GM23338 (cell line): ENCODE measurements at regions not wholly inside any gene's neighbourhood (a gene's known extent, or its start where the extent isn't known, plus 50 kb on each side); places are given as distances from the start of the nearest gene placed in this dataset.

Experiments used
- ATAC-seq: fragments of 200-7000 bp; cut with Tn5 transposase; 3 replicates; pipeline ENCODE4 v1.9.1; 2020
- DNase-seq: peaks from one replicate; pipeline ENCODE4 v3.0.0-alpha.2; 2015; ENCODE audit warnings: low spot score
- H2AFZ ChIP-seq: fragments of 200-600 bp; sonication (generic); 2 replicates; pipeline ENCODE4 v1.8.0; 2016; ENCODE audit warnings: antibody characterized with exemption, mild to moderate bottlenecking, moderate library complexity
- H3F3A ChIP-seq: fragments of 200-600 bp; sonication (generic); replicated peaks from 2 replicates; pipeline ENCODE4 v1.8.0; 2017; ENCODE audit warnings: antibody characterized with exemption, mixed run types, low read depth
- H3K27ac ChIP-seq: fragments of 200-600 bp; sonication (generic); 2 replicates; pipeline ENCODE4 v1.6.1; 2016; ENCODE audit warnings: low read depth
- H3K27me3 ChIP-seq: fragments of 200-600 bp; sonication (generic); 2 replicates; pipeline ENCODE4 v1.8.0; 2016; ENCODE audit warnings: mild to moderate bottlenecking, mixed run types, moderate library complexity; ENCODE audit not compliant: insufficient read depth
- H3K36me3 ChIP-seq: fragments of 200-600 bp; sonication (generic); 2 replicates; pipeline ENCODE4 v1.8.0; 2016; ENCODE audit warnings: mild to moderate bottlenecking; ENCODE audit not compliant: insufficient read depth
- H3K4me1 ChIP-seq: fragments of 200-600 bp; sonication (generic); 2 replicates; pipeline ENCODE4 v1.8.0; 2016; ENCODE audit warnings: mild to moderate bottlenecking, moderate library complexity; ENCODE audit not compliant: insufficient read depth
- H3K4me2 ChIP-seq: fragments of 200-600 bp; sonication (generic); 2 replicates; pipeline ENCODE4 v1.7.1; 2017; ENCODE audit warnings: mixed run types
- H3K4me3 ChIP-seq: fragments of 200-600 bp; sonication (generic); 2 replicates; pipeline ENCODE4 v1.6.1; 2016; ENCODE audit warnings: mixed run types
- H3K79me2 ChIP-seq: fragments of 200-600 bp; sonication (generic); replicated peaks from 2 replicates; pipeline ENCODE4 v1.8.0; 2017; ENCODE audit warnings: mild to moderate bottlenecking; ENCODE audit not compliant: insufficient read depth
- H3K9me2 ChIP-seq: fragments of 200-600 bp; sonication (generic); 2 replicates; pipeline ENCODE4 v1.8.0; 2017; ENCODE audit not compliant: insufficient read depth
- H4K20me1 ChIP-seq: fragments of 200-600 bp; sonication (generic); replicated peaks from 2 replicates; pipeline ENCODE4 v1.8.0; 2017; ENCODE audit warnings: mild to moderate bottlenecking; ENCODE audit not compliant: insufficient read depth
- H3K27ac Mint-ChIP-seq: 2 replicates; pipeline ENCODE4 v1.8.0; 2020; ENCODE audit warnings: inconsistent platforms, mild to moderate bottlenecking, moderate library complexity, mixed read lengths
- H3K27me3 Mint-ChIP-seq: 3 replicates; pipeline ENCODE4 v1.8.0; 2022; ENCODE audit warnings: low read depth, mild to moderate bottlenecking, moderate library complexity, mixed read lengths, inconsistent platforms; ENCODE audit not compliant: insufficient read depth, poor library complexity
- H3K36me3 Mint-ChIP-seq: 3 replicates; pipeline ENCODE4 v1.8.0; 2021; ENCODE audit warnings: low read depth, mild to moderate bottlenecking, inconsistent platforms, moderate library complexity, mixed read lengths
- H3K4me1 Mint-ChIP-seq: 3 replicates; pipeline ENCODE4 v1.8.0; 2020; ENCODE audit warnings: mild to moderate bottlenecking, inconsistent platforms, mixed read lengths
- H3K4me3 Mint-ChIP-seq: 3 replicates; pipeline ENCODE4 v1.8.0; 2021; ENCODE audit warnings: moderate library complexity, mild to moderate bottlenecking, inconsistent platforms, mixed read lengths
- H3K9me3 Mint-ChIP-seq: 3 replicates; pipeline ENCODE4 v1.8.0; 2020; ENCODE audit warnings: moderate library complexity, mild to moderate bottlenecking, inconsistent platforms, mixed read lengths
- CREB1 ChIP-seq: fragments of 250-450 bp; sonication (Bioruptor Pico); IDR thresholded peaks from 2 replicates; pipeline ENCODE4 v1.5.0; 2020; ENCODE audit warnings: low read depth, mild to moderate bottlenecking, moderate library complexity
- EZH2 ChIP-seq: fragments of 200-600 bp; sonication (generic); IDR thresholded peaks from one replicate; pipeline ENCODE4 v1.8.0; 2017; ENCODE audit warnings: antibody characterized with exemption, mild to moderate bottlenecking, low read depth; ENCODE audit not compliant: unreplicated experiment
- EZH2phosphoT487 ChIP-seq: fragments of 200-600 bp; sonication (generic); IDR thresholded peaks from one replicate; pipeline ENCODE4 v1.8.1; 2018; ENCODE audit warnings: antibody characterized with exemption; ENCODE audit not compliant: unreplicated experiment
- JUNB ChIP-seq: IDR thresholded peaks from one replicate; pipeline ENCODE4 v1.6.1; 2016; ENCODE audit warnings: antibody characterized with exemption; ENCODE audit not compliant: unreplicated experiment
- NANOG ChIP-seq: IDR thresholded peaks from 2 replicates; pipeline ENCODE4 v1.6.1; 2016; ENCODE audit warnings: antibody characterized with exemption, borderline replicate concordance
- POLR2AphosphoS5 ChIP-seq: IDR thresholded peaks from 2 replicates; pipeline ENCODE4 v1.6.1; 2016; ENCODE audit warnings: antibody characterized with exemption, low read depth
- STAT1 ChIP-seq: IDR thresholded peaks from one replicate; pipeline ENCODE4 v1.6.1; 2016; ENCODE audit warnings: antibody characterized with exemption; ENCODE audit not compliant: unreplicated experiment
- ZNF114 ChIP-seq: fragments of 250-450 bp; sonication (Bioruptor Pico); IDR thresholded peaks from 2 replicates; pipeline ENCODE4 v1.5.0; 2020; ENCODE audit warnings: mild to moderate bottlenecking, moderate library complexity
- ZNF331 ChIP-seq: fragments of 250-450 bp; sonication (Bioruptor Pico); IDR thresholded peaks from 2 replicates; pipeline ENCODE4 v1.5.0; 2020; ENCODE audit warnings: low read depth, mild to moderate bottlenecking, moderate library complexity
- TF ChIP-seq, protein P1 (sequence below), 2 experiments: fragments of 200-600 bp in 1 of 2; sonication (generic) in 1 of 2; conservative IDR thresholded peaks; 2 replicates each; pipeline versions ENCODE4 v1.5.1 to v1.6.1; 2016 to 2017; ENCODE audit warnings: antibody characterized with exemption in 2 of 2, low read depth in 2 of 2, mild to moderate bottlenecking in 2 of 2, moderate library complexity in 1 of 2
- TF ChIP-seq, protein P2 (sequence below): fragments of 250-450 bp; sonication (Bioruptor Pico); IDR thresholded peaks from 2 replicates; pipeline ENCODE4 v1.5.0; 2020; ENCODE audit warnings: mild to moderate bottlenecking, moderate library complexity
- TF ChIP-seq, protein P3 (sequence below): IDR thresholded peaks from 2 replicates; pipeline ENCODE4 v1.6.1; 2016; ENCODE audit warnings: antibody characterized with exemption
- TF ChIP-seq, protein P4 (sequence below): IDR thresholded peaks from one replicate; pipeline ENCODE4 v1.6.1; 2018; ENCODE audit warnings: antibody characterized with exemption; ENCODE audit not compliant: unreplicated experiment

DNA sequence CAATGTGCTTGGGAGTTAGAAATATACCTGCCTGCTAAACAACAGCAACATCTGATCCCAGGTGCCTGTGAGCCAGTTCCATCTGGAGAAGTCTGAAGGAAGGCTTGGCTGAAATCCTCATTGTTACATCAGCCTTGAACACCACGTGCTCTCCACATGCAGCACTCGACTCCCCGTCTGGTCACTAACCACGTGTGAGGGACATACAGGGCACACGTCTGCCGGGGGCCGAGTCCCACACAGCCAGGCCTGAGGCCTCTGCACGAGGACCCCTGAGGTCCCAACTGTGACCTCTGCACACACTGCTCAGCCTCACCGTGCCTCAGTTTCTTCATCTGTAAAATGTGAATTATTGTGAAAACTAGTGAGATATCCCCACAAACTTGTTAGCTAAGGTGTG is 236.5 kb upstream of the SALL3 start:
- no peak for DNase-seq
- H3K4me2 ChIP-seq, result no peak overlapping the region
- Mint-ChIP-seq H3K27me3 (peaks cover 6% of the 10 kb centered on the region), H3K4me3 (no peak overlapping the region), H3K27ac (no peak overlapping the region), H3K9me3 (peaks cover 97% of the 10 kb centered on the region), H3K4me1 (no peaks in the 10 kb centered on the region), H3K36me3 (peaks cover 32% of the 10 kb centered on the region)
- H4K20me1 ChIP-seq, result no peaks in the 10 kb centered on the region
- H3K27me3 ChIP-seq, result no peaks in the 10 kb centered on the region
- TF ChIP-seq, protein P1, sequence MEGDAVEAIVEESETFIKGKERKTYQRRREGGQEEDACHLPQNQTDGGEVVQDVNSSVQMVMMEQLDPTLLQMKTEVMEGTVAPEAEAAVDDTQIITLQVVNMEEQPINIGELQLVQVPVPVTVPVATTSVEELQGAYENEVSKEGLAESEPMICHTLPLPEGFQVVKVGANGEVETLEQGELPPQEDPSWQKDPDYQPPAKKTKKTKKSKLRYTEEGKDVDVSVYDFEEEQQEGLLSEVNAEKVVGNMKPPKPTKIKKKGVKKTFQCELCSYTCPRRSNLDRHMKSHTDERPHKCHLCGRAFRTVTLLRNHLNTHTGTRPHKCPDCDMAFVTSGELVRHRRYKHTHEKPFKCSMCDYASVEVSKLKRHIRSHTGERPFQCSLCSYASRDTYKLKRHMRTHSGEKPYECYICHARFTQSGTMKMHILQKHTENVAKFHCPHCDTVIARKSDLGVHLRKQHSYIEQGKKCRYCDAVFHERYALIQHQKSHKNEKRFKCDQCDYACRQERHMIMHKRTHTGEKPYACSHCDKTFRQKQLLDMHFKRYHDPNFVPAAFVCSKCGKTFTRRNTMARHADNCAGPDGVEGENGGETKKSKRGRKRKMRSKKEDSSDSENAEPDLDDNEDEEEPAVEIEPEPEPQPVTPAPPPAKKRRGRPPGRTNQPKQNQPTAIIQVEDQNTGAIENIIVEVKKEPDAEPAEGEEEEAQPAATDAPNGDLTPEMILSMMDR (conservative IDR thresholded peaks at IDR 0.05; ENCODE audit: low read depth in 2 of 2), result no peak
- TF ChIP-seq JUNB, result no peak
- TF ChIP-seq NANOG, result no peak
- TF ChIP-seq, protein P2, sequence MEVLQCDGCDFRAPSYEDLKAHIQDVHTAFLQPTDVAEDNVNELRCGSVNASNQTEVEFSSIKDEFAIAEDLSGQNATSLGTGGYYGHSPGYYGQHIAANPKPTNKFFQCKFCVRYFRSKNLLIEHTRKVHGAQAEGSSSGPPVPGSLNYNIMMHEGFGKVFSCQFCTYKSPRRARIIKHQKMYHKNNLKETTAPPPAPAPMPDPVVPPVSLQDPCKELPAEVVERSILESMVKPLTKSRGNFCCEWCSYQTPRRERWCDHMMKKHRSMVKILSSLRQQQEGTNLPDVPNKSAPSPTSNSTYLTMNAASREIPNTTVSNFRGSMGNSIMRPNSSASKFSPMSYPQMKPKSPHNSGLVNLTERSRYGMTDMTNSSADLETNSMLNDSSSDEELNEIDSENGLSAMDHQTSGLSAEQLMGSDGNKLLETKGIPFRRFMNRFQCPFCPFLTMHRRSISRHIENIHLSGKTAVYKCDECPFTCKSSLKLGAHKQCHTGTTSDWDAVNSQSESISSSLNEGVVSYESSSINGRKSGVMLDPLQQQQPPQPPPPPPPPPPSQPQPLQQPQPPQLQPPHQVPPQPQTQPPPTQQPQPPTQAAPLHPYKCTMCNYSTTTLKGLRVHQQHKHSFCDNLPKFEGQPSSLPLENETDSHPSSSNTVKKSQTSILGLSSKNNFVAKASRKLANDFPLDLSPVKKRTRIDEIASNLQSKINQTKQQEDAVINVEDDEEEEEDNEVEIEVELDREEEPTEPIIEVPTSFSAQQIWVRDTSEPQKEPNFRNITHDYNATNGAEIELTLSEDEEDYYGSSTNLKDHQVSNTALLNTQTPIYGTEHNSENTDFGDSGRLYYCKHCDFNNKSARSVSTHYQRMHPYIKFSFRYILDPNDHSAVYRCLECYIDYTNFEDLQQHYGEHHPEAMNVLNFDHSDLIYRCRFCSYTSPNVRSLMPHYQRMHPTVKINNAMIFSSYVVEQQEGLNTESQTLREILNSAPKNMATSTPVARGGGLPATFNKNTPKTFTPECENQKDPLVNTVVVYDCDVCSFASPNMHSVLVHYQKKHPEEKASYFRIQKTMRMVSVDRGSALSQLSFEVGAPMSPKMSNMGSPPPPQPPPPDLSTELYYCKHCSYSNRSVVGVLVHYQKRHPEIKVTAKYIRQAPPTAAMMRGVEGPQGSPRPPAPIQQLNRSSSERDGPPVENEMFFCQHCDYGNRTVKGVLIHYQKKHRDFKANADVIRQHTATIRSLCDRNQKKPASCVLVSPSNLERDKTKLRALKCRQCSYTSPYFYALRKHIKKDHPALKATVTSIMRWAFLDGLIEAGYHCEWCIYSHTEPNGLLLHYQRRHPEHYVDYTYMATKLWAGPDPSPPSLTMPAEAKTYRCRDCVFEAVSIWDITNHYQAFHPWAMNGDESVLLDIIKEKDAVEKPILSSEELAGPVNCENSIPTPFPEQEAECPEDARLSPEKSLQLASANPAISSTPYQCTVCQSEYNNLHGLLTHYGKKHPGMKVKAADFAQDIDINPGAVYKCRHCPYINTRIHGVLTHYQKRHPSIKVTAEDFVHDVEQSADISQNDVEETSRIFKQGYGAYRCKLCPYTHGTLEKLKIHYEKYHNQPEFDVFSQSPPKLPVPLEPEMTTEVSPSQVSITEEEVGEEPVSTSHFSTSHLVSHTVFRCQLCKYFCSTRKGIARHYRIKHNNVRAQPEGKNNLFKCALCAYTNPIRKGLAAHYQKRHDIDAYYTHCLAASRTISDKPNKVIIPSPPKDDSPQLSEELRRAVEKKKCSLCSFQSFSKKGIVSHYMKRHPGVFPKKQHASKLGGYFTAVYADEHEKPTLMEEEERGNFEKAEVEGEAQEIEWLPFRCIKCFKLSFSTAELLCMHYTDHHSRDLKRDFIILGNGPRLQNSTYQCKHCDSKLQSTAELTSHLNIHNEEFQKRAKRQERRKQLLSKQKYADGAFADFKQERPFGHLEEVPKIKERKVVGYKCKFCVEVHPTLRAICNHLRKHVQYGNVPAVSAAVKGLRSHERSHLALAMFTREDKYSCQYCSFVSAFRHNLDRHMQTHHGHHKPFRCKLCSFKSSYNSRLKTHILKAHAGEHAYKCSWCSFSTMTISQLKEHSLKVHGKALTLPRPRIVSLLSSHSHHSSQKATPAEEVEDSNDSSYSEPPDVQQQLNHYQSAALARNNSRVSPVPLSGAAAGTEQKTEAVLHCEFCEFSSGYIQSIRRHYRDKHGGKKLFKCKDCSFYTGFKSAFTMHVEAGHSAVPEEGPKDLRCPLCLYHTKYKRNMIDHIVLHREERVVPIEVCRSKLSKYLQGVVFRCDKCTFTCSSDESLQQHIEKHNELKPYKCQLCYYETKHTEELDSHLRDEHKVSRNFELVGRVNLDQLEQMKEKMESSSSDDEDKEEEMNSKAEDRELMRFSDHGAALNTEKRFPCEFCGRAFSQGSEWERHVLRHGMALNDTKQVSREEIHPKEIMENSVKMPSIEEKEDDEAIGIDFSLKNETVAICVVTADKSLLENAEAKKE (CRISPR knock-in tag), result no peak
- TF ChIP-seq, protein P3, sequence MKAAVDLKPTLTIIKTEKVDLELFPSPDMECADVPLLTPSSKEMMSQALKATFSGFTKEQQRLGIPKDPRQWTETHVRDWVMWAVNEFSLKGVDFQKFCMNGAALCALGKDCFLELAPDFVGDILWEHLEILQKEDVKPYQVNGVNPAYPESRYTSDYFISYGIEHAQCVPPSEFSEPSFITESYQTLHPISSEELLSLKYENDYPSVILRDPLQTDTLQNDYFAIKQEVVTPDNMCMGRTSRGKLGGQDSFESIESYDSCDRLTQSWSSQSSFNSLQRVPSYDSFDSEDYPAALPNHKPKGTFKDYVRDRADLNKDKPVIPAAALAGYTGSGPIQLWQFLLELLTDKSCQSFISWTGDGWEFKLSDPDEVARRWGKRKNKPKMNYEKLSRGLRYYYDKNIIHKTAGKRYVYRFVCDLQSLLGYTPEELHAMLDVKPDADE, result no peak
- TF ChIP-seq EZH2, result no peak
- TF ChIP-seq ZNF114 (CRISPR knock-in tag), result no peak
- TF ChIP-seq STAT1, result no peak
- TF ChIP-seq ZNF331 (CRISPR knock-in tag), result no peak
- TF ChIP-seq CREB1 (CRISPR knock-in tag), result no peak
- TF ChIP-seq, protein P4, sequence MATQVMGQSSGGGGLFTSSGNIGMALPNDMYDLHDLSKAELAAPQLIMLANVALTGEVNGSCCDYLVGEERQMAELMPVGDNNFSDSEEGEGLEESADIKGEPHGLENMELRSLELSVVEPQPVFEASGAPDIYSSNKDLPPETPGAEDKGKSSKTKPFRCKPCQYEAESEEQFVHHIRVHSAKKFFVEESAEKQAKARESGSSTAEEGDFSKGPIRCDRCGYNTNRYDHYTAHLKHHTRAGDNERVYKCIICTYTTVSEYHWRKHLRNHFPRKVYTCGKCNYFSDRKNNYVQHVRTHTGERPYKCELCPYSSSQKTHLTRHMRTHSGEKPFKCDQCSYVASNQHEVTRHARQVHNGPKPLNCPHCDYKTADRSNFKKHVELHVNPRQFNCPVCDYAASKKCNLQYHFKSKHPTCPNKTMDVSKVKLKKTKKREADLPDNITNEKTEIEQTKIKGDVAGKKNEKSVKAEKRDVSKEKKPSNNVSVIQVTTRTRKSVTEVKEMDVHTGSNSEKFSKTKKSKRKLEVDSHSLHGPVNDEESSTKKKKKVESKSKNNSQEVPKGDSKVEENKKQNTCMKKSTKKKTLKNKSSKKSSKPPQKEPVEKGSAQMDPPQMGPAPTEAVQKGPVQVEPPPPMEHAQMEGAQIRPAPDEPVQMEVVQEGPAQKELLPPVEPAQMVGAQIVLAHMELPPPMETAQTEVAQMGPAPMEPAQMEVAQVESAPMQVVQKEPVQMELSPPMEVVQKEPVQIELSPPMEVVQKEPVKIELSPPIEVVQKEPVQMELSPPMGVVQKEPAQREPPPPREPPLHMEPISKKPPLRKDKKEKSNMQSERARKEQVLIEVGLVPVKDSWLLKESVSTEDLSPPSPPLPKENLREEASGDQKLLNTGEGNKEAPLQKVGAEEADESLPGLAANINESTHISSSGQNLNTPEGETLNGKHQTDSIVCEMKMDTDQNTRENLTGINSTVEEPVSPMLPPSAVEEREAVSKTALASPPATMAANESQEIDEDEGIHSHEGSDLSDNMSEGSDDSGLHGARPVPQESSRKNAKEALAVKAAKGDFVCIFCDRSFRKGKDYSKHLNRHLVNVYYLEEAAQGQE, result no peak
- no peak for TF ChIP-seq EZH2phosphoT487
- TF ChIP-seq POLR2AphosphoS5, result no peak
- no peaks in the 10 kb centered on the region for H3K4me1 ChIP-seq
- H3K9me2 ChIP-seq, result no peaks in the 10 kb centered on the region
- no peak overlapping the region for H3K4me3 ChIP-seq
- H3K27ac ChIP-seq, result no peak overlapping the region
- no peak overlapping the region for H2AFZ ChIP-seq
- no peak for ATAC-seq
- no peaks in the 10 kb centered on the region for H3F3A ChIP-seq
- H3K79me2 ChIP-seq, result no peaks in the 10 kb centered on the region
- H3K36me3 ChIP-seq, result no peaks in the 10 kb centered on the region
